Astrocyte of the spinal cord (primary cell): ENCODE measurements at regions not wholly inside any gene's neighbourhood (a gene's known extent, or its start where the extent isn't known, plus 50 kb on each side); places are given as distances from the start of the nearest gene placed in this dataset.
"Not testable (repeated sequence)": the region's sequence is repeated elsewhere in the genome, so short reads cannot be mapped to it uniquely, and the experiment has no call there.

Source experiments
- DNase-seq: peaks from one replicate; pipeline ENCODE4 v3.0.0; 2011; ENCODE audit warnings: low read depth, low spot score
- H3K4me3 ChIP-seq: 2 replicates; pipeline ENCODE4 v1.5.1; 2011; ENCODE audit warnings: low read depth, mild to moderate bottlenecking, low read length, moderate library complexity
- CTCF ChIP-seq: IDR thresholded peaks from 2 replicates; pipeline ENCODE4 v1.5.1; 2012; ENCODE audit warnings: low read depth, mild to moderate bottlenecking, low read length, inconsistent platforms
- in situ Hi-C: cut with HindIII; loops from 2 replicates; pipeline ENCODE4 v1.10.0; 2017; ENCODE audit warnings: low sequenced_read_pairs

DNA sequence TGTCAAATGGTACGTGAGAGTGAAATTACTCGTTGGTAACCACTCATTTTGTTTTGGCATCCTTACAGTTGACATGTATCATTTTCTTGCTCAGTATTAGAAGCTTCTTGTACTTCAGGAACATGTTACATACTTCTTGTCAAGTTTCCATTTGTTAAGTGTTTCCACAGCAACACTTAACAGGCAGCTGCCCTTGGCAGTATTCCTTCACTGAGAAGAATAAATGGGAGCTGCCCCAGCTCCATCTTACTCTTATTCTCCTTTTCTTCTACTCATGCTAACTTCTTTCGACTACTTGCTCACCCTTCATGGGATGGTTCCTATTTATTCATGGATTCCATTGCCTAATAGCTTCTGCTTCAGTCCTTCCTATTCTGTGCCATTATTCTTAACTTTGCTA, 60.1 kb upstream of the TUBA3E start:
- in situ Hi-C loops, result no loop called here
- TF ChIP-seq CTCF, result no peak
- no peak for DNase-seq
- H3K4me3 ChIP-seq, result no peak overlapping the region

- no peak for TF ChIP-seq CTCF
- in situ Hi-C loops, result no loop called here
- no peak for DNase-seq
- peak overlapping the region; percentile 10 for H3K4me3 ChIP-seq
These were observed 54.8 kb upstream of the TUBA3E start for GRCh38 chr2:130252880-130253645.

DNA sequence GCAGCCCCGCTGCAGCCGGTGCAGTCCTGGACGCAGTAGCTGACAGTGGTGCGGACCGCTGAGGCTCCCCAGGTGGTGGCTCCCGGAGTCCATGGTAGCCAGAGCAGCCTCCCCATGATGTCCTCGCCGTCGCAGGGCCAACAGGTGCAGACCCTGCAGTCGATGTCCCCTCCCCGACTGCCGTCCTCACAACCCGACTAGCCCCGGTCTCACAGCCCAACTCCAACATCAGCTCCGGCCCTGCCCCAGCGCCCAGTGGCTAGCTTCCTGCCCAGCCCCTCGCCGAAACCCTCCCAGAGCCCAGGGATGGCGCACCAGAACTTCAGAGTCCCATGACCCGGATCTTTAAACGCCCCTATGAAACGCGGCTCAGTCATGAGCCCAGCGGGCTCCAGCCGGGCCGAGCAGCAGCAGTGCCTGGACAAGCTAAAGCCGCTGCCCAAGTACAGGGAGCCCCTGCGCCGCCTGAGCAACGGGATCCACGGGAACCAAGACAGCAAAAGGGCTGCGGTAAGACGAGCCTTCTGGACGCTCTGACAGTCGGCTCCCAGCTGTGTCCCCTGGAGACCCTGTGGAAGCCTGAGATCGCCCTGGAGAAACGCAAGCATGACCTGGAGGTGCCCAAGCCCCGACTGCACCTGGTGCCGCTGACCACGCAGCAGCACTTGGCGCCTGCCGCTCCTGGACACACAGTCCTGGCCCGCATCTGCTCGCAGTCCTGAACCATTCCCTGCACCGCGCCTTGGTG, 53.8 kb upstream of the TUBA3E start:
- no peak for DNase-seq
- in situ Hi-C loops, result no loop called here
- no peak for TF ChIP-seq CTCF
- H3K4me3 ChIP-seq, result no peak overlapping the region

DNA sequence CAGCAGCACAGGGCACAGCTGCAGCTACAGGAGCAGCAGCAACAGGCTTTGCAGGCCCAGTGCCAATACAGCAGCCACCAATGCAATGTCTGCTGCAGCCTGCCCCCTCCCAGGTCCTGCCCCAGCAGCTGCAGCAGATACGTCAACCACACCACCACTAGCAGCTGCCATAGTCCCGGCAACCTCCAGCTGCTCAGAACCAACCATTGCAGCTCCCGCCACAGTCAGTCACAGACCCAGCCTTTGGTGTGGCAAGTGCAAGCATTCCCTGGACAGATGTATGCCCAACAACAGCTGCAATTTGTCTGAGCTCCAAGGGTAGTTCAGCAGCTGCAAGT, 53.3 kb upstream of the TUBA3E start:
- no peak for DNase-seq
- H3K4me3 ChIP-seq, result no peak overlapping the region
- TF ChIP-seq CTCF, result no peak
- in situ Hi-C loops, result no loop called here

DNA sequence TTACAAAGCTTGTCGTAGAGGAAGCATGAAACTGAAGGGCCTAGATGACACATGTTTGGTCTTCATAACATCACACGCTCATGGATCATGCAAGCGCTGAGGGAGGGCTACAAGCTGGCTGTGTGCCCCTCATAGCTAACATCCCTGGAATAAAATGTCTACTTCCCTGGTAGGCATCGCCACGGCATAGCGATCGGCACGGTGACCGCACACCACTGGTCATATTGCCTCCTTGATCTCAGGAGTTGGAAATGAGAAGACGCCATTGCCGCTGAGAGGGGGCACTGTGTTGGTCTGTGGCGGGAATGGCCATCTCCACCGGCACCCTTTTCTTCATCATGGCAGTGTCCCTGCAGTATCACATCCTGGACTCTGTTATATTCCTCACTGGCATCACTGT, 50.1 kb upstream of the TUBA3E start:
- H3K4me3 ChIP-seq, DNase-seq, in situ Hi-C loops: not testable (repeated sequence)
